Lung (tissue), 11 donors: ENCODE measurements at regions not wholly inside any gene's neighbourhood (a gene's known extent, or its start where the extent isn't known, plus 50 kb on each side); places are given as distances from the start of the nearest gene placed in this dataset.
A peak's percentile ranks its signal among the peaks of the same experiment; 100 is the strongest.

ENCODE experiments used
- ATAC-seq: fragments of 200-7000 bp; cut with Tn5 transposase; one replicate; pipeline ENCODE4 v1.9.1; 2020; ENCODE audit warnings: moderate number of reproducible peaks; ENCODE audit not compliant: insufficient read depth, low FRiP score
- DNase-seq, 3 donors: peaks; one replicate each; pipeline ENCODE4 v3.0.0-alpha.2; 2013 to 2017
- H3K27ac ChIP-seq, 2 donors: one replicate each; pipeline ENCODE4 v1.5.1; 2013; ENCODE audit warnings: mild to moderate bottlenecking in 2 of 2, moderate library complexity in 2 of 2, control low read depth in 1 of 2, inconsistent platforms in 1 of 2, low read depth in 1 of 2, low read length in 1 of 2
- H3K27me3 ChIP-seq, 3 donors: one replicate each; pipeline ENCODE4 v1.5.1; 2013; ENCODE audit warnings: low read length in 2 of 3; ENCODE audit not compliant: control insufficient read depth in 3 of 3, insufficient read depth in 3 of 3
- H3K36me3 ChIP-seq, 4 donors: one replicate each; pipeline ENCODE4 v1.5.1; 2013; ENCODE audit warnings: low read length in 4 of 4, mild to moderate bottlenecking in 1 of 4, moderate library complexity in 1 of 4; ENCODE audit not compliant: control insufficient read depth in 4 of 4, insufficient read depth in 4 of 4
- H3K4me1 ChIP-seq, 5 donors: one replicate each; pipeline ENCODE4 v1.5.1; 2013; ENCODE audit warnings: low read length in 5 of 5, mild to moderate bottlenecking in 2 of 5, moderate library complexity in 1 of 5; ENCODE audit not compliant: control insufficient read depth in 5 of 5, insufficient read depth in 5 of 5
- H3K4me3 ChIP-seq: one replicate; pipeline ENCODE4 v1.5.1; 2013; ENCODE audit warnings: mild to moderate bottlenecking, control low read depth, moderate library complexity
- H3K9ac ChIP-seq, 2 donors: one replicate each; pipeline ENCODE4 v1.5.1; 2013; ENCODE audit warnings: low read length in 2 of 2, control low read depth in 1 of 2; ENCODE audit not compliant: insufficient read depth in 1 of 2
- H3K9me3 ChIP-seq, 4 donors: one replicate each; pipeline ENCODE4 v1.5.1; 2013; ENCODE audit warnings: low read length in 3 of 4, mild to moderate bottlenecking in 1 of 4, moderate library complexity in 1 of 4; ENCODE audit not compliant: control insufficient read depth in 4 of 4, insufficient read depth in 3 of 4
- WGBS, 2 donors: extraction: QIAGEN DNeasy Blood & Tissue Kit; methylation state at CpG; one replicate each; pipeline ENCODE4 v1.1.7; 2013; 5-methylcytosine and 5-hydroxymethylcytosine counted together
- TF ChIP-seq, protein P1 (sequence below): IDR thresholded peaks from 2 replicates; pipeline ENCODE4 v1.5.1; 2012; ENCODE audit warnings: mild to moderate bottlenecking; ENCODE audit errors: control extremely low read depth, extremely low read depth
- donor health status: control.
- donor health status: control.
- donor health status: Bipolar disorder and iron deficiency.
- donor health status: healthy.
- donor health status: DM: yes; HTN: yes; CAD: no.

- 50 to 68% methylated on average over 1 of the region's 1 CpG for WGBS, 2 donors
- ATAC-seq (peak; percentile 80), DNase-seq (peak in 1 of 3 donors; percentile 29)
- H3K27ac ChIP-seq = no peak overlapping the region
- no peak overlapping the region for H3K4me3 ChIP-seq
- H3K4me1 ChIP-seq = no peaks in the 10 kb centered on the region
- peaks cover 0 to 4% (median 2%) of the 10 kb centered on the region in 4 donors for H3K9me3 ChIP-seq
- no peaks in the 10 kb centered on the region for H3K27me3 ChIP-seq
- H3K36me3 ChIP-seq = no peaks in the 10 kb centered on the region
- TF ChIP-seq, protein P1, sequence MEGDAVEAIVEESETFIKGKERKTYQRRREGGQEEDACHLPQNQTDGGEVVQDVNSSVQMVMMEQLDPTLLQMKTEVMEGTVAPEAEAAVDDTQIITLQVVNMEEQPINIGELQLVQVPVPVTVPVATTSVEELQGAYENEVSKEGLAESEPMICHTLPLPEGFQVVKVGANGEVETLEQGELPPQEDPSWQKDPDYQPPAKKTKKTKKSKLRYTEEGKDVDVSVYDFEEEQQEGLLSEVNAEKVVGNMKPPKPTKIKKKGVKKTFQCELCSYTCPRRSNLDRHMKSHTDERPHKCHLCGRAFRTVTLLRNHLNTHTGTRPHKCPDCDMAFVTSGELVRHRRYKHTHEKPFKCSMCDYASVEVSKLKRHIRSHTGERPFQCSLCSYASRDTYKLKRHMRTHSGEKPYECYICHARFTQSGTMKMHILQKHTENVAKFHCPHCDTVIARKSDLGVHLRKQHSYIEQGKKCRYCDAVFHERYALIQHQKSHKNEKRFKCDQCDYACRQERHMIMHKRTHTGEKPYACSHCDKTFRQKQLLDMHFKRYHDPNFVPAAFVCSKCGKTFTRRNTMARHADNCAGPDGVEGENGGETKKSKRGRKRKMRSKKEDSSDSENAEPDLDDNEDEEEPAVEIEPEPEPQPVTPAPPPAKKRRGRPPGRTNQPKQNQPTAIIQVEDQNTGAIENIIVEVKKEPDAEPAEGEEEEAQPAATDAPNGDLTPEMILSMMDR = no peak
- no peak overlapping the region for H3K9ac ChIP-seq
These were observed 196.4 kb downstream of the RPAP3 start for GRCh38 chr12:47509398-47509851.

DNA sequence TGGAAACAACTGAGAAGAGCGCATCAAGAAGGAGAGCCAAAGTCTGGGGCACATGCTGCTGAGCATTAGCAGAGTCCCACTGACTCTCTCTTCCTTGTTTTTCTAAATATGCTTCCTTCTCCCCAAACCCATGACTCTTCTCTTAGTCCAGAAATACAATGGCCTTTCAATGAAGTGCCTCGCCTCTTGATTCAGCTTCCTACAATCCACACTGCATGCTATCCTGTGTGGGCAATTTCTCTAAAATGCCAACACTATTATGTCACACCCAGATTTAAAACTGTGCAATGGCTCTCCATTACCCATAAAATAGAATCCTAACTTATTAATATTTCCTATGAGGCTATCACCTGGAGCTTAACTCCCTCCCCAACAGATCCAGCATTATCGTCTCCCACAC is 198.6 kb downstream of the RPAP3 start:
- no peak for DNase-seq
- WGBS, 2 donors = 98 to 99% methylated on average over 3 of the region's 3 CpGs
- TF ChIP-seq, protein P1 = no peak
- Histone ChIP-seq H3K9me3 (peaks cover 0 to 4% (median 0%) of the 10 kb centered on the region in 4 donors), H3K4me1 (no peaks in the 10 kb centered on the region), H3K27me3 (no peaks in the 10 kb centered on the region), H3K27ac (no peak overlapping the region), H3K9ac (no peak overlapping the region), H3K36me3 (no peaks in the 10 kb centered on the region), H3K4me3 (no peak overlapping the region)
- no peak for ATAC-seq

DNA sequence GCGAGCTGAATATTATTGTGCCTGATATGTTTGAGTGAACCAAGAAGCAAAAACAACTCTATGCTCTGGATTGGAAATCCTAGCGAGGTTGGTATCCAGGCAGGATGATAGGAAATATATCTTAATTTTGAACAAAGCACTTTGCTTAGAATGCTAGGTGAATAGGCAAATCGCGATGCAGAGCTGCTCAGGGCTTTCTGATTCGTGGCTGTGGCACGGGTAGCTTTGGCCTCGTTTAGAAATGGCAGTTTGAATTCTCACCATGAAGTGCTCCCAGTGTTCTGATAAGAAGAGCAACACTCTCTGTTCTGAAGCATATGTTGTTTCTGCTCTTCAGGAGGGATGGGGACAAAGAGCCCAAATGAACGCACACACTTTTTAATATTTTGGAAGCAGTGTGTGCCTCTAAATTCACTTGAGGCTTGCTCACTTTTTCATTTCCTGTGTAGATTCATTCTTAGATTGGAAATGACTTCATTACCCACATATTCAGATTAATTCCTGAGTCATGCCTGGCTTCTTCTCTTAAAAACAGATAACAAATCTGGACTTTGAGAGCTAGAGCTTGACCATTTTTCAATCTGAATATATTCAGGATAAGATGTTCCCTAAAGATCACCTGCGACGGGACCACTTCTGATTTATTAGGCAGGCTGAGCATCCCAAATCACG is 200.9 kb downstream of the RPAP3 start:
- no peak overlapping the region for H3K4me3 ChIP-seq
- H3K36me3 ChIP-seq = no peaks in the 10 kb centered on the region
- TF ChIP-seq, protein P1 = no peak
- ATAC-seq = no peak
- 86 to 87% methylated on average over 11 of the region's 11 CpGs for WGBS, 2 donors
- H3K9ac ChIP-seq = no peak overlapping the region
- no peak overlapping the region for H3K27ac ChIP-seq
- H3K4me1 ChIP-seq = no peaks in the 10 kb centered on the region
- no peak for DNase-seq
- H3K27me3 ChIP-seq = no peaks in the 10 kb centered on the region
- H3K9me3 ChIP-seq = peaks cover 0 to 4% (median 0%) of the 10 kb centered on the region in 4 donors
